Naive thymus-derived CD4-positive, alpha-beta T cell (primary cell): ENCODE measurements at regions not wholly inside any gene's neighbourhood (a gene's known extent, or its start where the extent isn't known, plus 50 kb on each side); places are given as distances from the start of the nearest gene placed in this dataset.

Experiments
- ATAC-seq: fragments of 150-1000 bp; cut with Tn5 transposase; 2 replicates; pipeline ENCODE4 v1.10.0; 2021; ENCODE audit warnings: mild to moderate bottlenecking, moderate library complexity
- CTCF ChIA-PET: fragments of 350-600 bp; sonication (Branson Sonifier 250); formaldehyde crosslinking; loops from one replicate; lab custom pipeline; 2021; ENCODE audit warnings: antibody characterized with exemption; lab: Charles Lee
- POLR2A ChIA-PET: fragments of 350-600 bp; sonication (Branson Sonifier 250); formaldehyde crosslinking; loops from one replicate; lab custom pipeline; 2021; ENCODE audit warnings: antibody characterized with exemption, inconsistent platforms; lab: Charles Lee
- DNase-seq, 9 donors: peaks; one replicate each; pipeline versions ENCODE4 v3.0.0 to v3.0.0-alpha.2; 2020 to 2022; ENCODE audit warnings: mixed read lengths in 1 of 9
- H3K27ac ChIP-seq: one replicate; pipeline ENCODE4 v1.7.0; 2013; ENCODE audit warnings: mild to moderate bottlenecking, low read depth, low read length, moderate library complexity
- H3K27me3 ChIP-seq, 2 donors: one replicate each; pipeline ENCODE4 v1.7.0; 2013; ENCODE audit warnings: low read length in 2 of 2, mild to moderate bottlenecking in 2 of 2, moderate library complexity in 2 of 2; ENCODE audit not compliant: control insufficient read depth in 2 of 2, insufficient read depth in 2 of 2
- H3K36me3 ChIP-seq, 3 experiments: 1 replicate in 2 of 3; 2 replicates in 1 of 3; pipeline ENCODE4 v1.7.0; 2013; ENCODE audit warnings: low read length in 3 of 3, mild to moderate bottlenecking in 3 of 3, moderate library complexity in 1 of 3; ENCODE audit not compliant: insufficient read depth in 3 of 3, control insufficient read depth in 2 of 3
- H3K4me1 ChIP-seq, 2 donors: one replicate each; pipeline ENCODE4 v1.7.0; 2013; ENCODE audit warnings: low read length in 2 of 2, mild to moderate bottlenecking in 2 of 2, moderate library complexity in 1 of 2; ENCODE audit not compliant: control insufficient read depth in 2 of 2, insufficient read depth in 2 of 2
- H3K4me3 ChIP-seq: 2 replicates; pipeline ENCODE4 v1.7.0; 2013; ENCODE audit warnings: mild to moderate bottlenecking, low read length
- H3K9me3 ChIP-seq, 3 experiments: 1 replicate in 2 of 3; 2 replicates in 1 of 3; pipeline ENCODE4 v1.7.0; 2013; ENCODE audit warnings: low read length in 3 of 3; ENCODE audit not compliant: control insufficient read depth in 2 of 3
- H3K27ac Mint-ChIP-seq, 9 donors: one replicate each; pipeline ENCODE4 v1.8.0; 2020 to 2022; ENCODE audit warnings: mixed read lengths in 9 of 9, mild to moderate bottlenecking in 8 of 9, moderate library complexity in 5 of 9, inconsistent platforms in 2 of 9
- H3K27me3 Mint-ChIP-seq, 5 donors: one replicate each; pipeline ENCODE4 v1.8.0; 2021 to 2022; ENCODE audit warnings: mixed read lengths in 5 of 5, mild to moderate bottlenecking in 1 of 5
- H3K36me3 Mint-ChIP-seq, 5 donors: one replicate each; pipeline ENCODE4 v1.8.0; 2020 to 2022; ENCODE audit warnings: mixed read lengths in 5 of 5, mild to moderate bottlenecking in 3 of 5, inconsistent platforms in 1 of 5
- H3K4me1 Mint-ChIP-seq, 7 donors: one replicate each; pipeline ENCODE4 v1.8.0; 2020 to 2022; ENCODE audit warnings: mixed read lengths in 7 of 7, mild to moderate bottlenecking in 3 of 7, inconsistent platforms in 1 of 7
- H3K4me3 Mint-ChIP-seq, 10 donors: one replicate each; pipeline ENCODE4 v1.8.0; 2020 to 2022; ENCODE audit warnings: mild to moderate bottlenecking in 10 of 10, mixed read lengths in 10 of 10, moderate library complexity in 6 of 10, inconsistent platforms in 2 of 10
- H3K9me3 Mint-ChIP-seq, 11 donors: one replicate each; pipeline ENCODE4 v1.8.0; 2020 to 2022; ENCODE audit warnings: mixed read lengths in 11 of 11, mild to moderate bottlenecking in 4 of 11, inconsistent platforms in 1 of 11, moderate library complexity in 1 of 11
- intact Hi-C, 2 donors: fragments of 100-400 bp; cut with micrococcal nuclease; formaldehyde crosslinking; loops; one replicate each; pipeline ENCODE4 v1.15.1; 2023

DNA sequence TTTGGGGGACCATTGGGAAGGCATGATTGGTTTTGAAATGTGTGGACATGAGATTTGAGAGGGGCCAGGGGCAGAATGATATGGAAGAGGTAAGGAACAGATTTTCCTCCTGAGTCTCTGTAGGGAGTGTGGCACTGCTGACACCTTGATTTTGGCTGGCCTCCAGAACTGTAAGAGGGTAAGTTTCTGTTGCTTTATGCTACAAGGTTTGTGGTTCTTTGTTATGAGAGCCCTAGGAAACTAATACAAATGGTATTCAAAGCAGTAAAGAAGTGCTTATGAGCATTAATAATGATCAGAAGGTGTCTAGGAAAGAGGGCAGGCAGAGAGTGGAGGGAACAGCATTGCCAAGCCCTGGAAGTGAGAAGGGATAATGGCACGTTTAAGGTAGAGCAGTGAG, 574.3 kb upstream of the NXPH2 start:
- Mint-ChIP-seq H3K36me3 (peaks cover 0 to 7% (median 0%) of the 10 kb centered on the region in 5 donors), H3K4me1 (no peaks in the 10 kb centered on the region), H3K4me3 (no peak overlapping the region), H3K9me3 (peaks cover 0 to 30% (median 17%) of the 10 kb centered on the region in 11 donors), H3K27ac (no peak overlapping the region), H3K27me3 (no peaks in the 10 kb centered on the region)
- intact Hi-C loops = no loop called here
- POLR2A ChIA-PET = no interaction called here
- no peaks in the 10 kb centered on the region for H3K36me3 ChIP-seq
- DNase-seq (no peak), ATAC-seq (no peak)
- no peak overlapping the region for H3K4me3 ChIP-seq
- CTCF ChIA-PET = no interaction called here
- H3K27me3 ChIP-seq = no peaks in the 10 kb centered on the region
- no peaks in the 10 kb centered on the region for H3K9me3 ChIP-seq
- H3K27ac ChIP-seq = no peak overlapping the region
- no peaks in the 10 kb centered on the region for H3K4me1 ChIP-seq

DNA sequence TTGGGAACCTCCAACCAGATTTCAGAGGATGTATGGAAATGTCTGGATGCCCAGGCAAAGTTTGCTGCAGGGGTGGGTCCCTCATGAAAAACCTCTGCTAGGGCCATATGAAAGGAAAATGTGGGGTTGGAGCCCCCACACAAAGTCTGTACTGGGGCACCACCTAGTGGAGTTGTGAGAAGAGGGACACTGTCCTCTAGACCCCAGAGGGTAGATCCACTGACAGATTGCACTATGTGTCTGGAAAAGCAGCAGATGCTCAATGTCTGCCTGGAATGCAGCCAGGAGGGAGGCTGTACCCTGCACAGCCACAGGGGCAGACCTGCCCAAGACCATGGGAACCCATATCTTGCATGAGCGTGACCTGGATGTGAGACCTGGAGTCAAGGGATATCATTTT, 573.7 kb upstream of the NXPH2 start:
- DNase-seq (no peak), ATAC-seq (no peak)
- Mint-ChIP-seq H3K9me3 (peaks cover 0 to 36% (median 18%) of the 10 kb centered on the region in 11 donors), H3K27me3 (no peaks in the 10 kb centered on the region), H3K4me1 (no peaks in the 10 kb centered on the region), H3K36me3 (peaks cover 0 to 7% (median 0%) of the 10 kb centered on the region in 5 donors), H3K27ac (no peak overlapping the region), H3K4me3 (no peak overlapping the region)
- Histone ChIP-seq H3K36me3 (no peaks in the 10 kb centered on the region), H3K4me1 (no peaks in the 10 kb centered on the region), H3K9me3 (no peaks in the 10 kb centered on the region), H3K27ac (no peak overlapping the region), H3K4me3 (no peak overlapping the region), H3K27me3 (no peaks in the 10 kb centered on the region)
- ChIA-PET CTCF (no interaction called here), POLR2A (no interaction called here)
- intact Hi-C loops = no loop called here

DNA sequence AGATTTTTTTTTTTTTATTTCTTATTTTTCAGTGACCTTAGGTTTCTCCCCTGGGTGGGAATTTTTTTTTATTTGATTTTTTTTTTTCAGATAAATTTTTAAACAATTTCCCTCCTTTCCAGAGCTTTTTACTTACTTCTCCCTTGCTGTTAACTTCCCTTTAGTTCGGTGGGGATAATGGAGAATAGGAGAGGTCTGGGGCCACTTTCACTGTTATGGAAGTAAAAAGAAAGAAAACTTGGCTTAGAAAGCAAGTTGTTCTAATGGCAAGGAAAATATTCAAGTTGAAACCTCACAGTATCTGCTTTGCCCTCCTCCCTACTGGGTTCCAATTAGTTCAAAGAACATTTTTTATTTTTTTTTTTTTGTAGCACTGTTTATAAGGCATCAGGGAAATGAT, 537.1 kb upstream of the NXPH2 start:
- H3K4me1 Mint-ChIP-seq = no peaks in the 10 kb centered on the region
- CTCF ChIA-PET = no interaction called here
- H3K9me3 Mint-ChIP-seq = peaks cover 0 to 11% (median 2%) of the 10 kb centered on the region in 11 donors
- POLR2A ChIA-PET = no interaction called here
- H3K36me3 Mint-ChIP-seq = no peaks in the 10 kb centered on the region
- Histone ChIP-seq H3K4me1 (no peaks in the 10 kb centered on the region), H3K27ac (no peak overlapping the region), H3K4me3 (no peak overlapping the region), H3K9me3 (no peaks in the 10 kb centered on the region), H3K36me3 (no peaks in the 10 kb centered on the region), H3K27me3 (no peaks in the 10 kb centered on the region)
- intact Hi-C loops = no loop called here
- no peak overlapping the region for H3K4me3 Mint-ChIP-seq
- DNase-seq = no peak
- ATAC-seq = no peak
- H3K27me3 Mint-ChIP-seq = no peaks in the 10 kb centered on the region
- no peak overlapping the region for H3K27ac Mint-ChIP-seq

DNA sequence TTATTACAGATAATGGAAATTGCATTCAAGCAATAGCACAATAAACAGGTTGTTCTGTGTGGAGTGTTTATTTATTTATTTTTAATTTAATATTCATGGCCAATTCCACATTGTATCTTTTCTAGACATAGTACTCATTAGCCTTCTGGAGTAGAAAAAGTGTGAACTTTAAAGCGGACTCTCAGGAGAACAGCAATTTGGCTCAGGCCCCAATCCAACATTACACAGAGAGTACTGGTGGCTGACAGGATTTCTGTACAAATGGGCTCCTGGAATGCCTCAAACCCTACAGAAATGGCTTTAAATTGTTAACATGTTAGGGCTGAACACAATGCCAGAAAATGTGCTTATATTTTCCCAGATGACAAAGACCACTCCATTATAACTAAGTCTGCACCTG, 533.9 kb upstream of the NXPH2 start:
- no peaks in the 10 kb centered on the region for H3K4me1 ChIP-seq
- H3K36me3 ChIP-seq = no peaks in the 10 kb centered on the region
- H3K27ac ChIP-seq = no peak overlapping the region
- ATAC-seq = no peak
- Mint-ChIP-seq H3K36me3 (no peaks in the 10 kb centered on the region), H3K27me3 (no peaks in the 10 kb centered on the region), H3K9me3 (peaks cover 0 to 22% (median 4%) of the 10 kb centered on the region in 11 donors), H3K27ac (no peak overlapping the region), H3K4me1 (no peaks in the 10 kb centered on the region), H3K4me3 (no peak overlapping the region)
- no peak overlapping the region for H3K4me3 ChIP-seq
- POLR2A ChIA-PET = no interaction called here
- no peak for DNase-seq
- no peaks in the 10 kb centered on the region for H3K27me3 ChIP-seq
- CTCF ChIA-PET = no interaction called here
- intact Hi-C loops = no loop called here
- H3K9me3 ChIP-seq = no peaks in the 10 kb centered on the region

DNA sequence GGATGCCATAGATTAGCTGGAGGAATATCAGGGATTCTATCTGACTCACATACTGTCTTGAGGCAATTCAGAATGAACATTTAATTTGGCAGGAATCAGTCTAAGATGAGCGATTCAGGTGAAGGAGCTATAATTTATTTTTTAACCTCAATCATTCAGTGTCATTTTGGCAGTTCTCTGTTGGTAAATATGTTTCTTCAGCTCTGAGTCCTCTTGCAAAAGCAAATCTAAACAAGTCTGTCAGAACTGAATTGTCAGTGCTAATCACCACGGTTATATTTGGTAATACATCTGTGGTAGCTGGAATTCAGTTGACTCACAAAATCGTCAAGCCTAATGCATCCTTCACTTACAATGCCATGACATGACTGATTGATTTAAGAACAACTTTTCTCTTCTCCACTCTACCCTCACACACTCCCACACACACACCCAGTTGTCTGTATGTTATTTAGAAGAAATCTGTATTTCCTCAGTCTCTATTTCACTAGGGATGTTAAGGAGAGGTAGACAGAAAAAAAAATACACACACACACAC, 516.6 kb upstream of the NXPH2 start:
- Histone ChIP-seq H3K4me1 (no peaks in the 10 kb centered on the region), H3K27me3 (no peaks in the 10 kb centered on the region), H3K9me3 (no peaks in the 10 kb centered on the region), H3K27ac (no peak overlapping the region), H3K4me3 (no peak overlapping the region), H3K36me3 (no peaks in the 10 kb centered on the region)
- ChIA-PET POLR2A (no interaction called here), CTCF (interaction anchor here (0.7 kb wide), 1 partner anchor 38 kb away, joined by 3 read pairs; no protein-coding TSS in a partner anchor)
- Mint-ChIP-seq H3K27ac (no peak overlapping the region), H3K9me3 (peaks cover 0 to 16% (median 2%) of the 10 kb centered on the region in 11 donors), H3K36me3 (no peaks in the 10 kb centered on the region), H3K4me1 (no peaks in the 10 kb centered on the region), H3K4me3 (no peak overlapping the region), H3K27me3 (no peaks in the 10 kb centered on the region)
- DNase-seq (no peak), ATAC-seq (no peak)
- intact Hi-C loops = no loop called here

DNA sequence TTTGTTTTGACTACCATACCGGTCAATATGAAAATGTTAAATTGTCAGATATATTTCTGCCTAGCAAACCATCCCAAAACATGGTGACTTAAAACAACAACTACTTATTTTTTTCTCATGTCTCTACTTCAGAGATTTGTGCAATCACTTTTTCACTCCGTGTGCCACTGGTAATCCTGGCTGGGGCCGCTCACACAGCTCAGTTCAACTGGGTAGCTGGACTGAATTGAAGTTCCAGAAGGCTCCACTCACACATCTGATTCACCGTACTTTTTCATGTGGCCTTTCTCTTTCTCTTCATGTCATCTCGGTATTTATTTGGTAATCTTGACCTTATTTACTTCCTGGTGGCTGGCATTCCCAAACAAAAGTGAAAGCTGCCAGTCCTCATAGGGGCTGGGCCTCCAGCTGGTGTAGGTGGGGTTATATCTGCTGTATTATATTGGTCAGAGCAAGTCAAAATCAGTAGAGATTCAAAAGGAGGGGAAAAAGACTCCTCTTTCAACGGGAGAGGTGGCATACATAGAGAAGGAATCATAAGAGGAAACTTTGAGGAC, 513.9 kb upstream of the NXPH2 start:
- Histone ChIP-seq H3K4me3 (no peak overlapping the region), H3K9me3 (no peaks in the 10 kb centered on the region), H3K27me3 (no peaks in the 10 kb centered on the region), H3K27ac (no peak overlapping the region), H3K36me3 (no peaks in the 10 kb centered on the region), H3K4me1 (no peaks in the 10 kb centered on the region)
- no peak for ATAC-seq
- Mint-ChIP-seq H3K9me3 (peaks cover 0 to 15% (median 3%) of the 10 kb centered on the region in 11 donors), H3K27me3 (no peaks in the 10 kb centered on the region), H3K27ac (no peak overlapping the region), H3K4me1 (no peaks in the 10 kb centered on the region), H3K36me3 (no peaks in the 10 kb centered on the region), H3K4me3 (no peak overlapping the region)
- intact Hi-C loops = no loop called here
- POLR2A ChIA-PET = no interaction called here
- CTCF ChIA-PET = no interaction called here
- DNase-seq = no peak

DNA sequence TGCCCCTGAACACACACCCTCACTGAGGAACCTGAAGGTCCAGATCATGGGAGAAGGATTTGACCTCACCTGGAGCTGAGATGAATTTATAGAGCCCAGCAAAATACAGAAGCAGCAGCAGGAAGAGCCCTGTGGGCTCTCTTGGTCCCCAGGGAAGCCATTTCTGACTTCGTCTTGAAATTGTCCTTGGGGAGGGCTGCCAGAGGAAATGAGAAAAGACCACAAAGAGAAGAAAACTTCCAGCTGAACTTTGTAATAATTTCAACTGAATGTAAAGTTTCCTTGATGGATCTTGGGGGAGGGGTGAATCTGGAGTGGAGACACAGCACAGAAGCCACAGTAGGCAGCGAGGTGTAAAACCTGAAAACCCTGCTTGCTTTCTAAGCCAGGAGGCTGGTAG, 500.9 kb upstream of the NXPH2 start:
- H3K4me1 ChIP-seq = no peaks in the 10 kb centered on the region
- DNase-seq (no peak), ATAC-seq (no peak)
- Mint-ChIP-seq H3K4me1 (no peaks in the 10 kb centered on the region), H3K27ac (no peak overlapping the region), H3K4me3 (no peak overlapping the region), H3K36me3 (no peaks in the 10 kb centered on the region), H3K9me3 (peaks cover 3 to 40% (median 9%) of the 10 kb centered on the region in 11 donors), H3K27me3 (no peaks in the 10 kb centered on the region)
- no peak overlapping the region for H3K4me3 ChIP-seq
- intact Hi-C loops = no loop called here
- H3K9me3 ChIP-seq = no peaks in the 10 kb centered on the region
- ChIA-PET POLR2A (no interaction called here), CTCF (no interaction called here)
- H3K27ac ChIP-seq = no peak overlapping the region
- H3K27me3 ChIP-seq = no peaks in the 10 kb centered on the region
- H3K36me3 ChIP-seq = no peaks in the 10 kb centered on the region
